ENCODE measurements at regions not wholly inside any gene's neighbourhood (a gene's known extent, or its start where the extent isn't known, plus 50 kb on each side); places are given as distances from the start of the nearest gene placed in this dataset.

DNA sequence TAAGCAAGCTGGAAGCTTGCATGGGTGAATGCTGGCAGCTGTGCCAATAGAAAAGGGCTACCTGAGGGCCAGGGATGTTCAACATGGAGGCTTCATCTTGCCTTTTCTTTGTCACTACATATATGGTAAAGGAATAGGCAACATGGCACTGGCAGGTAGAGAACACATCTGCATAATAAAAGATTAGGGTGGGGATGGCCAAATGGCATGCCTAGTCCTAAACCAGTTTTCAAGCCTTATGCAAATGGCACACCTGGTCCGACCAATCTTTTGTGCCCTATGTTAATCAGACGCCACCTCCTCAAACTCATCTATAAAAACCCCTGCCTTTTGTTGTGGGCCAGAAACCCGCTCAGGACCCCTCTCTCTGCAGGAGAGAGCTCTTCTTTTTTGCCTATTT, 216.8 kb upstream of the PROK2 start:
- Histone ChIP-seq H2BK5ac (ENCODE audit: low read depth, low read length) (no peak overlapping the region), H3K4me3 (ENCODE audit: extremely low read depth in 1 of 4, insufficient read depth in 2 of 4, low read depth in 3 of 4, low read length in 4 of 4) (no peak overlapping the region), H4K91ac (replicated peaks; ENCODE audit: insufficient read length, low read length) (no peak overlapping the region), H3K4me1 (replicated peaks in 1 of 4; ENCODE audit: control insufficient read depth in 3 of 4, insufficient read depth in 4 of 4, low read length in 3 of 4) (peaks cover 4 to 17% (median 9%) of the 10 kb centered on the region in 4 experiments; a peak in 6 of 7 replicates), H2AK5ac (ENCODE audit: low read depth, low read length) (no peak overlapping the region), H3K9me3 (ENCODE audit: insufficient read depth in 2 of 2, low read depth in 1 of 2, low read length in 1 of 2) (peaks cover 8 to 9% of the 10 kb centered on the region in 2 experiments), H2AFZ (ENCODE audit: low read length) (no peak overlapping the region), H4K8ac (ENCODE audit: extremely low read depth, insufficient read depth, low read length) (no peak overlapping the region), H3K36me3 (ENCODE audit: control insufficient read depth in 2 of 4, insufficient read depth in 4 of 4, low read length in 3 of 4) (no peaks in the 10 kb centered on the region), H2BK12ac (ENCODE audit: low read depth, low read length) (no peak overlapping the region), H3K27me3 (replicated peaks in 1 of 4; ENCODE audit: control insufficient read depth in 3 of 4, extremely low read depth in 1 of 4, insufficient read depth in 3 of 4, low read length in 3 of 4) (no peaks in the 10 kb centered on the region), H3K79me1 (ENCODE audit: low read depth, low read length) (no peaks in the 10 kb centered on the region), H3K9ac (replicated peaks in 1 of 4; ENCODE audit: extremely low read depth in 1 of 4, low read depth in 3 of 4, low read length in 3 of 4) (no peak overlapping the region), H3K23me2 (ENCODE audit: low read depth, low read length) (no peaks in the 10 kb centered on the region), H3K14ac (ENCODE audit: insufficient read length) (no peak overlapping the region), H3K4ac (replicated peaks; ENCODE audit: insufficient read length, low read depth, low read length) (no peak overlapping the region), H3K27ac (ENCODE audit: low read depth, low read length) (no peak overlapping the region), H4K20me1 (replicated peaks in 1 of 2; ENCODE audit: control insufficient read depth in 1 of 2, insufficient read depth in 2 of 2, low read length in 2 of 2) (no peaks in the 10 kb centered on the region), H3K79me2 (ENCODE audit: control insufficient read depth in 1 of 2, insufficient read depth in 2 of 2, low read length in 2 of 2) (no peaks in the 10 kb centered on the region), H2BK20ac (ENCODE audit: low read length) (peak overlapping the region; percentile 55; the same call in 1 of the 2 replicates), H3K23ac (ENCODE audit: insufficient read length) (no peak overlapping the region), H3K4me2 (ENCODE audit: insufficient read depth in 1 of 2, low read depth in 2 of 2, low read length in 2 of 2) (no peak overlapping the region), H3K56ac (replicated peaks; ENCODE audit: insufficient read length, low read depth, low read length) (no peak overlapping the region), H2BK120ac (replicated peaks; ENCODE audit: low read depth, low read length) (no peak overlapping the region), H3K18ac (ENCODE audit: extremely low read depth, low read length) (no peak overlapping the region), H2BK15ac (ENCODE audit: low read length) (no peak overlapping the region), H4K5ac (ENCODE audit: insufficient read length, low read depth, low read length) (no peak overlapping the region)
- WGBS, 2 experiments (ENCODE audit: extremely low coverage in 1 of 2, insufficient coverage in 1 of 2, insufficient read length in 1 of 2, insufficient replicate concordance in 2 of 2, low coverage in 1 of 2, low lambda C conversion rate in 2 of 2, missing lambda C conversion rate in 1 of 2): 83% methylated on average over 3 of the region's 3 CpGs; no CpG with 5 or more reads in 1 of the 2 experiments
- no peak for TF ChIP-seq GTF2F1 (IDR thresholded peaks at IDR 0.05; ENCODE audit: borderline replicate concordance, low read depth, low read length)
- no peak for TF ChIP-seq MAFK (IDR thresholded peaks at IDR 0.05; ENCODE audit: low read depth, low read length)
- TF ChIP-seq TEAD4 (IDR thresholded peaks at IDR 0.05; ENCODE audit: low read depth, low read length): no peak
- TF ChIP-seq RBBP5 (IDR thresholded peaks at IDR 0.05; ENCODE audit: borderline replicate concordance, low read depth, low read length): no peak
- TF ChIP-seq, protein P1, sequence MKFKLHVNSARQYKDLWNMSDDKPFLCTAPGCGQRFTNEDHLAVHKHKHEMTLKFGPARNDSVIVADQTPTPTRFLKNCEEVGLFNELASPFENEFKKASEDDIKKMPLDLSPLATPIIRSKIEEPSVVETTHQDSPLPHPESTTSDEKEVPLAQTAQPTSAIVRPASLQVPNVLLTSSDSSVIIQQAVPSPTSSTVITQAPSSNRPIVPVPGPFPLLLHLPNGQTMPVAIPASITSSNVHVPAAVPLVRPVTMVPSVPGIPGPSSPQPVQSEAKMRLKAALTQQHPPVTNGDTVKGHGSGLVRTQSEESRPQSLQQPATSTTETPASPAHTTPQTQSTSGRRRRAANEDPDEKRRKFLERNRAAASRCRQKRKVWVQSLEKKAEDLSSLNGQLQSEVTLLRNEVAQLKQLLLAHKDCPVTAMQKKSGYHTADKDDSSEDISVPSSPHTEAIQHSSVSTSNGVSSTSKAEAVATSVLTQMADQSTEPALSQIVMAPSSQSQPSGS (IDR thresholded peaks at IDR 0.05; ENCODE audit: low read length): no peak
- TF ChIP-seq TAF7 (optimal IDR thresholded peaks at IDR 0.05; ENCODE audit: borderline replicate concordance, low read depth, low read length): no peak
- TF ChIP-seq, protein P2, sequence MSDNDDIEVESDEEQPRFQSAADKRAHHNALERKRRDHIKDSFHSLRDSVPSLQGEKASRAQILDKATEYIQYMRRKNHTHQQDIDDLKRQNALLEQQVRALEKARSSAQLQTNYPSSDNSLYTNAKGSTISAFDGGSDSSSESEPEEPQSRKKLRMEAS (IDR thresholded peaks at IDR 0.05): no peak
- TF ChIP-seq TCF12 (IDR thresholded peaks at IDR 0.05; ENCODE audit: low read depth, low read length): 0 out of 2 replicates have a peak, but pooled peaks have one; percentile 20
- peak; percentile 62; the same call in 1 of the 2 replicates for TF ChIP-seq POU5F1 (IDR thresholded peaks at IDR 0.05; ENCODE audit: low read depth, low read length)
- no peak for TF ChIP-seq SP1 (IDR thresholded peaks at IDR 0.05; ENCODE audit: low read depth, low read length)
- TF ChIP-seq KDM5A (IDR thresholded peaks at IDR 0.05; ENCODE audit: low read length): no peak
- TF ChIP-seq RAD21 (IDR thresholded peaks at IDR 0.05 in 1 of 2, conservative IDR thresholded peaks at IDR 0.05 in 1 of 2; ENCODE audit: low read depth in 2 of 2, low read length in 2 of 2): no peak
- POLR2A ChIA-PET (ENCODE audit: partially characterized antibody): interaction anchor here (1.2 to 3.4 kb wide), 2 partner anchors 27 to 39 kb away, joined by 5 to 15 read pairs; no protein-coding TSS in a partner anchor
- FAIRE-seq (peak; percentile 48), DNase-seq (ENCODE audit: low read depth in 1 of 2, low spot score in 2 of 2) (no peak)
- CTCF ChIA-PET (ENCODE audit: partially characterized antibody): interaction anchor here (0.7 to 1.3 kb wide), 3 partner anchors 12 to 27 kb away, joined by 3 read pairs; no protein-coding TSS in a partner anchor

Measured in H1 (cell line).